Esophagus squamous epithelium (tissue), 4 donors: ENCODE measurements at regions not wholly inside any gene's neighbourhood (a gene's known extent, or its start where the extent isn't known, plus 50 kb on each side); places are given as distances from the start of the nearest gene placed in this dataset.

Experiments
- POLR2A ChIP-seq, 4 donors: fragments of 450-650 bp; IDR thresholded peaks; one replicate each; pipeline ENCODE4 v1.6.1; 2017; ENCODE audit warnings: antibody characterized with exemption in 4 of 4, mild to moderate bottlenecking in 4 of 4, moderate library complexity in 3 of 4
- TF ChIP-seq, protein P1 (sequence below), 6 experiments: fragments of 450-650 bp in 4 of 6; fragments of 200-600 bp in 2 of 6; sonication (generic) in 2 of 6; IDR thresholded peaks; one replicate each; pipeline ENCODE4 v1.5.1; 2016 to 2019; ENCODE audit warnings: antibody characterized with exemption in 6 of 6, mild to moderate bottlenecking in 4 of 6, moderate library complexity in 4 of 6

DNA sequence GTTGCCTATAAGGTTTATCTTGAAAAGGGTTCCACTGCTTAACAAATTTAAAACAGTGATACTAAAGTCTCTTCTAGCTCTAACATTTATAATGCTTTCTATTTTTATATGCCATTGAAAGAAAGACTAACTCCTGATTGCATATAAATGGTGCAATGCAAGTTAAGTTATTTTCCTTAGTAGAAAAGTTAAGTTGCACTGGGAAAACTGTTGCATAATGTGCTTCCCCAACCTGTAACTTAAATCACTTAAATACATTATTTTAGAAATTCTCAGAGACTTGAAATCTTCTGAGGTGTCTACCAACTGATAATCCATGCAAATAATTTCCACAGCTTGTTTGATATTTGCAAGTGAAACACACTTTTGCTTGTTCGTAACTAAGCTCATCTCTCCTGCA, 175.0 kb upstream of the HMCN1 start:
- TF ChIP-seq, protein P1, sequence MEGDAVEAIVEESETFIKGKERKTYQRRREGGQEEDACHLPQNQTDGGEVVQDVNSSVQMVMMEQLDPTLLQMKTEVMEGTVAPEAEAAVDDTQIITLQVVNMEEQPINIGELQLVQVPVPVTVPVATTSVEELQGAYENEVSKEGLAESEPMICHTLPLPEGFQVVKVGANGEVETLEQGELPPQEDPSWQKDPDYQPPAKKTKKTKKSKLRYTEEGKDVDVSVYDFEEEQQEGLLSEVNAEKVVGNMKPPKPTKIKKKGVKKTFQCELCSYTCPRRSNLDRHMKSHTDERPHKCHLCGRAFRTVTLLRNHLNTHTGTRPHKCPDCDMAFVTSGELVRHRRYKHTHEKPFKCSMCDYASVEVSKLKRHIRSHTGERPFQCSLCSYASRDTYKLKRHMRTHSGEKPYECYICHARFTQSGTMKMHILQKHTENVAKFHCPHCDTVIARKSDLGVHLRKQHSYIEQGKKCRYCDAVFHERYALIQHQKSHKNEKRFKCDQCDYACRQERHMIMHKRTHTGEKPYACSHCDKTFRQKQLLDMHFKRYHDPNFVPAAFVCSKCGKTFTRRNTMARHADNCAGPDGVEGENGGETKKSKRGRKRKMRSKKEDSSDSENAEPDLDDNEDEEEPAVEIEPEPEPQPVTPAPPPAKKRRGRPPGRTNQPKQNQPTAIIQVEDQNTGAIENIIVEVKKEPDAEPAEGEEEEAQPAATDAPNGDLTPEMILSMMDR (IDR thresholded peaks at IDR 0.05) = no peak
- no peak for TF ChIP-seq POLR2A (IDR thresholded peaks at IDR 0.05)
